ENCODE measurements at regions not wholly inside any gene's neighbourhood (a gene's known extent, or its start where the extent isn't known, plus 50 kb on each side); places are given as distances from the start of the nearest gene placed in this dataset.

DNA sequence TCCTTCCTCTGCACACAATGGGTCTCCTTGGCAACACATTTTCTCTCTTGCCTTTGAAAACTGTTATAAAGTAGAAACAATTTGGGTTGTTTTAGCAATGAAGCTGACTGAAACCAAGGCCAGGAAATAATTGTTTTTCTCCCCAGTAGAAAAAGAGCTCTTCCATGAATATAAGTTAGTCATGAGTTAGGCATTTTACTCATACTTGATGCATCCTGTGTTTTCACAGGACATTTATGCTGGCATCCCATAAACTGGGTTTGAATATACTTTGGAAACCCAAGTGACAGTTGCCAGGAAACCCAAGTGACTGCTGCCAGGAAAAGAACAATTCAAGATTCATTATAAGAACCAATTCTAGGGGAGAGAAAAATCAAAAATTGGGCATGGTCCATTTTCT lies 128.6 kb upstream of the NPY2R start:
- TF ChIP-seq, protein P1, sequence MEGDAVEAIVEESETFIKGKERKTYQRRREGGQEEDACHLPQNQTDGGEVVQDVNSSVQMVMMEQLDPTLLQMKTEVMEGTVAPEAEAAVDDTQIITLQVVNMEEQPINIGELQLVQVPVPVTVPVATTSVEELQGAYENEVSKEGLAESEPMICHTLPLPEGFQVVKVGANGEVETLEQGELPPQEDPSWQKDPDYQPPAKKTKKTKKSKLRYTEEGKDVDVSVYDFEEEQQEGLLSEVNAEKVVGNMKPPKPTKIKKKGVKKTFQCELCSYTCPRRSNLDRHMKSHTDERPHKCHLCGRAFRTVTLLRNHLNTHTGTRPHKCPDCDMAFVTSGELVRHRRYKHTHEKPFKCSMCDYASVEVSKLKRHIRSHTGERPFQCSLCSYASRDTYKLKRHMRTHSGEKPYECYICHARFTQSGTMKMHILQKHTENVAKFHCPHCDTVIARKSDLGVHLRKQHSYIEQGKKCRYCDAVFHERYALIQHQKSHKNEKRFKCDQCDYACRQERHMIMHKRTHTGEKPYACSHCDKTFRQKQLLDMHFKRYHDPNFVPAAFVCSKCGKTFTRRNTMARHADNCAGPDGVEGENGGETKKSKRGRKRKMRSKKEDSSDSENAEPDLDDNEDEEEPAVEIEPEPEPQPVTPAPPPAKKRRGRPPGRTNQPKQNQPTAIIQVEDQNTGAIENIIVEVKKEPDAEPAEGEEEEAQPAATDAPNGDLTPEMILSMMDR (IDR thresholded peaks at IDR 0.05; ENCODE audit: low read length): no peak
- TF ChIP-seq EZH2 (IDR thresholded peaks at IDR 0.05; ENCODE audit: borderline replicate concordance, low read length): no peak
